ENCODE measurements at regions not wholly inside any gene's neighbourhood (a gene's known extent, or its start where the extent isn't known, plus 50 kb on each side); places are given as distances from the start of the nearest gene placed in this dataset.

DNA sequence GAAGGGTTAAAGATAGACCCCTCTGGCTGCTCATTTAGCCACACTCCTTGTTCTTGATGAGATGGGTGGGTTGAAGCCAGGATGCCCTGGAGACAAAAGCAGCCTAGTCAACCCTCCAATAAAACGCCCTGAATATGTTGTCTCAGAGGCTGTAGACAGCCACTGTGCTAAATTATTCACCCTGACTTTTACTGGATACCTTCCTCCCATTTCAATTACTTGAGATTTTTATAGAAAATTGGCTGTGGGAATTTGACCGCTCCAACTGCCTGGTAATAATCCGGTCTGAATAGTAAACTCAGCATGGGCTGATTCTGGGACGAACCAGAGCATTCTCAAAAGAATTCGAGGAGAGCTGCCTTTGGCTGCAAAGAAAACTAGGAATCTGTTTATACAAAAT, 104.2 kb downstream of the SNX18 start:
- H3K9me3 ChIP-seq (ENCODE audit: control insufficient read depth in 1 of 2, insufficient read depth in 1 of 2, low read depth in 1 of 2, low read length in 2 of 2) = no peaks in the 10 kb centered on the region
- ChIA-PET CTCF (no interaction called here), RAD21 (ENCODE audit: low non-redundant PET in 1 of 2, low total read pairs in 2 of 2, uncharacterized antibody in 2 of 2, unreplicated experiment in 2 of 2) (no interaction called here), POLR2A (no interaction called here)
- 0 out of 2 replicates have a peak, but pooled peaks cover 11% of the 10 kb centered on the region for H3K27me3 ChIP-seq (ENCODE audit: insufficient read depth, low read length)
- H3K4me2 ChIP-seq (ENCODE audit: low read length) = no peak overlapping the region
- H4K20me1 ChIP-seq (ENCODE audit: insufficient read depth) = no peaks in the 10 kb centered on the region
- intact Hi-C loops (cut with micrococcal nuclease) = no loop called here
- H3K4me1 ChIP-seq (ENCODE audit: control insufficient read depth in 1 of 2, insufficient read depth in 2 of 2, low read length in 2 of 2) = no peaks in the 10 kb centered on the region
- BruUV-seq (replicated peaks) = no TSS peak
- no peak overlapping the region for H2AFZ ChIP-seq (ENCODE audit: low read depth, low read length, poor library complexity, severe bottlenecking)
- DNase-seq (ENCODE audit: low read depth, low spot score) (no peak), ATAC-seq (no peak)
- no peak overlapping the region for H3K4me3 ChIP-seq (replicated peaks in 1 of 2; ENCODE audit: low read depth in 1 of 2, low read length in 2 of 2)
- H3K36me3 ChIP-seq (ENCODE audit: control insufficient read depth in 1 of 2, insufficient read depth in 2 of 2, low read length in 2 of 2) = no peaks in the 10 kb centered on the region
- no peaks in the 10 kb centered on the region for H3K9me2 ChIP-seq (ENCODE audit: insufficient read depth)
- H3K79me2 ChIP-seq (ENCODE audit: insufficient read depth, low read length) = no peaks in the 10 kb centered on the region
- TF ChIP-seq YY1 (IDR thresholded peaks at IDR 0.05; ENCODE audit: extremely low read depth, insufficient replicate concordance, low read depth, low read length) = no peak
- TF ChIP-seq, protein P1, sequence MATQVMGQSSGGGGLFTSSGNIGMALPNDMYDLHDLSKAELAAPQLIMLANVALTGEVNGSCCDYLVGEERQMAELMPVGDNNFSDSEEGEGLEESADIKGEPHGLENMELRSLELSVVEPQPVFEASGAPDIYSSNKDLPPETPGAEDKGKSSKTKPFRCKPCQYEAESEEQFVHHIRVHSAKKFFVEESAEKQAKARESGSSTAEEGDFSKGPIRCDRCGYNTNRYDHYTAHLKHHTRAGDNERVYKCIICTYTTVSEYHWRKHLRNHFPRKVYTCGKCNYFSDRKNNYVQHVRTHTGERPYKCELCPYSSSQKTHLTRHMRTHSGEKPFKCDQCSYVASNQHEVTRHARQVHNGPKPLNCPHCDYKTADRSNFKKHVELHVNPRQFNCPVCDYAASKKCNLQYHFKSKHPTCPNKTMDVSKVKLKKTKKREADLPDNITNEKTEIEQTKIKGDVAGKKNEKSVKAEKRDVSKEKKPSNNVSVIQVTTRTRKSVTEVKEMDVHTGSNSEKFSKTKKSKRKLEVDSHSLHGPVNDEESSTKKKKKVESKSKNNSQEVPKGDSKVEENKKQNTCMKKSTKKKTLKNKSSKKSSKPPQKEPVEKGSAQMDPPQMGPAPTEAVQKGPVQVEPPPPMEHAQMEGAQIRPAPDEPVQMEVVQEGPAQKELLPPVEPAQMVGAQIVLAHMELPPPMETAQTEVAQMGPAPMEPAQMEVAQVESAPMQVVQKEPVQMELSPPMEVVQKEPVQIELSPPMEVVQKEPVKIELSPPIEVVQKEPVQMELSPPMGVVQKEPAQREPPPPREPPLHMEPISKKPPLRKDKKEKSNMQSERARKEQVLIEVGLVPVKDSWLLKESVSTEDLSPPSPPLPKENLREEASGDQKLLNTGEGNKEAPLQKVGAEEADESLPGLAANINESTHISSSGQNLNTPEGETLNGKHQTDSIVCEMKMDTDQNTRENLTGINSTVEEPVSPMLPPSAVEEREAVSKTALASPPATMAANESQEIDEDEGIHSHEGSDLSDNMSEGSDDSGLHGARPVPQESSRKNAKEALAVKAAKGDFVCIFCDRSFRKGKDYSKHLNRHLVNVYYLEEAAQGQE (IDR thresholded peaks at IDR 0.05; ENCODE audit: low read depth) = no peak
- TF ChIP-seq, protein P2, sequence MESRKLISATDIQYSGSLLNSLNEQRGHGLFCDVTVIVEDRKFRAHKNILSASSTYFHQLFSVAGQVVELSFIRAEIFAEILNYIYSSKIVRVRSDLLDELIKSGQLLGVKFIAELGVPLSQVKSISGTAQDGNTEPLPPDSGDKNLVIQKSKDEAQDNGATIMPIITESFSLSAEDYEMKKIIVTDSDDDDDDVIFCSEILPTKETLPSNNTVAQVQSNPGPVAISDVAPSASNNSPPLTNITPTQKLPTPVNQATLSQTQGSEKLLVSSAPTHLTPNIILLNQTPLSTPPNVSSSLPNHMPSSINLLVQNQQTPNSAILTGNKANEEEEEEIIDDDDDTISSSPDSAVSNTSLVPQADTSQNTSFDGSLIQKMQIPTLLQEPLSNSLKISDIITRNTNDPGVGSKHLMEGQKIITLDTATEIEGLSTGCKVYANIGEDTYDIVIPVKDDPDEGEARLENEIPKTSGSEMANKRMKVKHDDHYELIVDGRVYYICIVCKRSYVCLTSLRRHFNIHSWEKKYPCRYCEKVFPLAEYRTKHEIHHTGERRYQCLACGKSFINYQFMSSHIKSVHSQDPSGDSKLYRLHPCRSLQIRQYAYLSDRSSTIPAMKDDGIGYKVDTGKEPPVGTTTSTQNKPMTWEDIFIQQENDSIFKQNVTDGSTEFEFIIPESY (IDR thresholded peaks at IDR 0.05; ENCODE audit: extremely low read depth, insufficient replicate concordance, low read length) = no peak
- no peak for TF ChIP-seq ZNF274 (IDR thresholded peaks at IDR 0.05; ENCODE audit: low read depth, low read length)
- TF ChIP-seq, protein P3, sequence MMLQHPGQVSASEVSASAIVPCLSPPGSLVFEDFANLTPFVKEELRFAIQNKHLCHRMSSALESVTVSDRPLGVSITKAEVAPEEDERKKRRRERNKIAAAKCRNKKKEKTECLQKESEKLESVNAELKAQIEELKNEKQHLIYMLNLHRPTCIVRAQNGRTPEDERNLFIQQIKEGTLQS (IDR thresholded peaks at IDR 0.05) = no peak
- TF ChIP-seq RAD21 (IDR thresholded peaks at IDR 0.05; ENCODE audit: low read depth) = no peak
- no peak for TF ChIP-seq POLR2A (IDR thresholded peaks at IDR 0.05; ENCODE audit: borderline replicate concordance, extremely low read depth, insufficient read depth, insufficient read length)
- TF ChIP-seq CEBPB (IDR thresholded peaks at IDR 0.05; ENCODE audit: low read depth) = no peak
- TF ChIP-seq, protein P4, sequence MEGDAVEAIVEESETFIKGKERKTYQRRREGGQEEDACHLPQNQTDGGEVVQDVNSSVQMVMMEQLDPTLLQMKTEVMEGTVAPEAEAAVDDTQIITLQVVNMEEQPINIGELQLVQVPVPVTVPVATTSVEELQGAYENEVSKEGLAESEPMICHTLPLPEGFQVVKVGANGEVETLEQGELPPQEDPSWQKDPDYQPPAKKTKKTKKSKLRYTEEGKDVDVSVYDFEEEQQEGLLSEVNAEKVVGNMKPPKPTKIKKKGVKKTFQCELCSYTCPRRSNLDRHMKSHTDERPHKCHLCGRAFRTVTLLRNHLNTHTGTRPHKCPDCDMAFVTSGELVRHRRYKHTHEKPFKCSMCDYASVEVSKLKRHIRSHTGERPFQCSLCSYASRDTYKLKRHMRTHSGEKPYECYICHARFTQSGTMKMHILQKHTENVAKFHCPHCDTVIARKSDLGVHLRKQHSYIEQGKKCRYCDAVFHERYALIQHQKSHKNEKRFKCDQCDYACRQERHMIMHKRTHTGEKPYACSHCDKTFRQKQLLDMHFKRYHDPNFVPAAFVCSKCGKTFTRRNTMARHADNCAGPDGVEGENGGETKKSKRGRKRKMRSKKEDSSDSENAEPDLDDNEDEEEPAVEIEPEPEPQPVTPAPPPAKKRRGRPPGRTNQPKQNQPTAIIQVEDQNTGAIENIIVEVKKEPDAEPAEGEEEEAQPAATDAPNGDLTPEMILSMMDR (IDR thresholded peaks at IDR 0.05 in 2 of 3, conservative IDR thresholded peaks at IDR 0.05 in 1 of 3; ENCODE audit: borderline replicate concordance in 1 of 3, insufficient read depth in 1 of 3, low read depth in 2 of 3, low read length in 2 of 3) = no peak
- no peak for TF ChIP-seq SP1 (IDR thresholded peaks at IDR 0.05; ENCODE audit: low read depth)
- no peak for TF ChIP-seq EZH2 (IDR thresholded peaks at IDR 0.05)
- H3K9ac ChIP-seq (ENCODE audit: low read length) = no peak overlapping the region
- H3K27ac ChIP-seq (ENCODE audit: low read depth, low read length) = no peak overlapping the region

Data from HCT116 (cell line).